ENCODE measurements at regions not wholly inside any gene's neighbourhood (a gene's known extent, or its start where the extent isn't known, plus 50 kb on each side); places are given as distances from the start of the nearest gene placed in this dataset.
"Not testable (repeated sequence)": the region's sequence is repeated elsewhere in the genome, so short reads cannot be mapped to it uniquely, and the experiment has no call there.

DNA sequence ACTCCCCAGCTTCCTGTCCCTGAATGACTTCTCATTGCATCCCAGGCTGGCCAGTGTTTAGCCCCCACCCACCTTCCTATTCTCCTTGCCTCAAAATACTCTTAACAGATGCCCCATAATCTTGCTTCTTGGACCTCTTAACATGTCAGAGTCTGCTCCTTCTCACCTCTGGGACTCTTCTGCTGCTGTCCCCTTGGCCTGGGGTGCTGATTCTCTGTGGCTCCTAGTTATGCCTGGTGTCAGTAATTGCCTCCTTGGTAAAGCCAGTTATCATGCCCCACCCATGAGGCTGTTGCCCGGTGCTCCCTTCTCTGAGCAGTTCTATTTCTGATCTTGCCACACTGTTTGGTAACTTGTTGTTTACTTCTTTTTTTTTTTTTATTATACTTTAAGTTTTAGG, 256.8 kb downstream of the STIM2 start:
- TF ChIP-seq LEF1 (IDR thresholded peaks at IDR 0.05; ENCODE audit: borderline replicate concordance): no peak
- TF ChIP-seq FOXA1 (IDR thresholded peaks at IDR 0.05): no peak
- TF ChIP-seq BHLHE40 (IDR thresholded peaks at IDR 0.05; ENCODE audit: borderline replicate concordance): no peak
- no peak for TF ChIP-seq CTBP1 (IDR thresholded peaks at IDR 0.05; ENCODE audit: borderline replicate concordance)
- no peak for TF ChIP-seq TARDBP (IDR thresholded peaks at IDR 0.05)
- TF ChIP-seq ELF4 (IDR thresholded peaks at IDR 0.05): no peak
- TF ChIP-seq ARNT (IDR thresholded peaks at IDR 0.05): no peak
- TF ChIP-seq FOXK2 (IDR thresholded peaks at IDR 0.05): no peak
- TF ChIP-seq, protein P1, sequence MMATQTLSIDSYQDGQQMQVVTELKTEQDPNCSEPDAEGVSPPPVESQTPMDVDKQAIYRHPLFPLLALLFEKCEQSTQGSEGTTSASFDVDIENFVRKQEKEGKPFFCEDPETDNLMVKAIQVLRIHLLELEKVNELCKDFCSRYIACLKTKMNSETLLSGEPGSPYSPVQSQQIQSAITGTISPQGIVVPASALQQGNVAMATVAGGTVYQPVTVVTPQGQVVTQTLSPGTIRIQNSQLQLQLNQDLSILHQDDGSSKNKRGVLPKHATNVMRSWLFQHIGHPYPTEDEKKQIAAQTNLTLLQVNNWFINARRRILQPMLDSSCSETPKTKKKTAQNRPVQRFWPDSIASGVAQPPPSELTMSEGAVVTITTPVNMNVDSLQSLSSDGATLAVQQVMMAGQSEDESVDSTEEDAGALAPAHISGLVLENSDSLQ (IDR thresholded peaks at IDR 0.05): no peak
- TF ChIP-seq FOXM1 (IDR thresholded peaks at IDR 0.05; ENCODE audit: borderline replicate concordance): no peak
- TF ChIP-seq SP1 (IDR thresholded peaks at IDR 0.05): no peak
- no peak for DNase-seq (ENCODE audit: extremely low spot score)
- POLR2A ChIA-PET: no interaction called here
- CTCF ChIA-PET: no interaction called here

- no peak for DNase-seq (ENCODE audit: extremely low spot score)
- no peak for TF ChIP-seq HDGF (IDR thresholded peaks at IDR 0.05; ENCODE audit: borderline replicate concordance)
- CTCF ChIA-PET: no interaction called here
- POLR2A ChIA-PET: no interaction called here
Observed at GRCh38 chr4:27119239-27119638, 258.6 kb downstream of the STIM2 start.

DNA sequence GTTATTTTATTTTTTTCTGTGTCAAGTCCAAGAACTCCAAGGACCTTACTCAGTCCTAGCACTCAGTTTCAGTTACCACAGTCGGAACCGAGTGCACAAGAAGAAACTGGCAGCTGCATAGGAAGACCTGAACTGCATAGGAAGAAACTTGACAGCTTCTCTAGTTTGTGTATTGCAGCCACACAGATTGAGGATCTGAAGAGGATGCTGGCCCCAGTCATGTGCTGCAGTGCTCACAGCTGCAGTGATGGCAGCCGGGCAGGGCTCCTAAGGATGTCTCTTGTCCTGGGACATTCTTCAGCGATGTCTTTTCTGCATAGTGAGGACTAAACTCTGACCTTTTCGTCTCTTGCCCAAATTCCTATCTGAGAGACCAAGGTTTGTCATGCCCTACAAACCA, 261.2 kb downstream of the STIM2 start:
- POLR2A ChIA-PET: no interaction called here
- no peak for DNase-seq (ENCODE audit: extremely low spot score)
- CTCF ChIA-PET: no interaction called here
- TF ChIP-seq SP1 (IDR thresholded peaks at IDR 0.05) (no peak), FOXK2 (IDR thresholded peaks at IDR 0.05) (no peak), L3MBTL2 (conservative IDR thresholded peaks at IDR 0.05) (no peak), SUZ12 (IDR thresholded peaks at IDR 0.05) (no peak), HDGF (IDR thresholded peaks at IDR 0.05; ENCODE audit: borderline replicate concordance) (no peak), NFRKB (IDR thresholded peaks at IDR 0.05) (no peak)

DNA sequence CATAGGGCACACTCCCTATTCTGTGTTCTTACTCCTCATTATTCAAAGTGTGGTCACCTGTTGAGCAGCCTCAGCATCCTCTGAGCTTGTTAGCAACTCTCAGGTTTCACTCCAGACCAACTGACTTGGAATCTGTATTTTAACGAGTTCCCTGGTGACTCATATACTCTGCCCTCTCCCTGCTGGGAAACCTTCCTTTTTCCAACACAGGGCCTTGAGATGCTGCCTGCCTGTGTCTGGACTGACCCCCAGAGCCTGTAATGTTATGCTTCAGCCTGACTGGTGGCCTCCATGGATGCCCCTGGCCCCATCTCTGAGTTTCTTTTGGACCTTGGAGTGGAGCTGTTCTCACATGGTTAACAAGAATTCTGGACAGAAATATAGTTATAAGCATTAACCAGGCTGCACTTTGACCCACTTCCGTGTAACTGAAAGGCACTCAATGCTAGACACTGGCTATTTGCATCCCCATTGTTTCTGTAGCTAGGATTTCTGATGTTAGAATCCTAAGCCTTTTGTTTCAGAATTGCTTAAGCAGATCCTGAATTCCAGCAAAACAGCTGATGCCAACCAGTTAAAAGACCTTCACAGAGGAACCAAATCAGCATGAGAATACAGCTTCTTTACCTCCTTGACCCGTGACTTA, 262.6 kb downstream of the STIM2 start:
- CTCF ChIA-PET: interaction anchor here (0.6 kb wide), 1 partner anchor 210 kb away, joined by 3 read pairs; no protein-coding TSS in a partner anchor
- TF ChIP-seq SP1 (IDR thresholded peaks at IDR 0.05): no peak
- DNase-seq (ENCODE audit: extremely low spot score): no peak
- POLR2A ChIA-PET: no interaction called here

- TF ChIP-seq SUZ12 (IDR thresholded peaks at IDR 0.05) (no peak), CTBP1 (IDR thresholded peaks at IDR 0.05; ENCODE audit: borderline replicate concordance) (no peak), L3MBTL2 (conservative IDR thresholded peaks at IDR 0.05) (no peak)
- ChIA-PET CTCF (no interaction called here), POLR2A (interaction anchor here (0.7 kb wide), 1 partner anchor 24 kb away, joined by 3 read pairs; no protein-coding TSS in a partner anchor)
- DNase-seq (ENCODE audit: extremely low spot score): no peak
Observed at GRCh38 chr4:27123769-27124124, 263.1 kb downstream of the STIM2 start.

DNA sequence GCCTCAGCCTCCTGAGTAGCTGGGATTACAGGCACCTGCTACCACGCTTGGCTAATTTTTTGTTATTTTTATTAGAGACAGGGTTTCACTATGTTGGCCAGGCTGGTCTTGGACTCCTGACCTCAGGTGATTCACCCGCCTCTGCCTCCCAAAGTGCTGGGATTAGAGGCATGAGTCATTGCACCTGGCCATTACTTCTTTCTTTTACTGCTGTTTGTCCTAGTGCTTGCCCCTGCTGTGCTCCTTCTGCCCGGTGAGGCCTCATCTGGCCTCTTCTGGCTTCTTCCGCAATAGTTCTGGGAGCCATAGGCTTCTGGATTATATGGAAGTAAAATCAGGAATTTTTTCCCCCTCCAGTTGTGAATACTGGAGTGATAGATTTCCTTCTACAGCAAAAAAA, 266.3 kb downstream of the STIM2 start:
- POLR2A ChIA-PET; DNase-seq (ENCODE audit: extremely low spot score): not testable (repeated sequence)
- CTCF ChIA-PET: interaction anchor here (0.6 to 0.8 kb wide), 2 partner anchors 91 to 191 kb away, joined by 3 to 8 read pairs; no protein-coding TSS in a partner anchor

DNA sequence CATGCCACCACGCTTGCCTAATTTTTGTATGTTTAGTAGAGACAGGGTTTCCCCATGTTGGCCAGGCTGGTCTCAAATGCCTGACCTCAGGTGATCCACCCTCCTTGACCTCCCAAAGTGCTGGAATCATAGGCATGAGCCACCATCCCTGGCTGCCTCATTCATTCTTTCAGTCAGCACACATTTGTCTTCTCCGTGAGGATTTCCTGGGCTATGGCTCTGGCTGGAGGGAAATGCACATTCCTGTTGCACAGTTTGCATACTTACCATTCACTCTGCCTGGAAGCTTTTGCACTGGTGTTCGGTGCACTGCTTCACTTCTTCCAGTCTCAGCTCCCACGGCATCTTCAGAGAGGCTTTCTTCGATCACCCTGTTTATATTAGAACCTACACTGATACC, 267.8 kb downstream of the STIM2 start:
- POLR2A ChIA-PET: no interaction called here

GRCh38 chr4:27129871-27130366, 269.3 kb downstream of the STIM2 start:
- POLR2A ChIA-PET: no interaction called here
- CTCF ChIA-PET: no interaction called here
- no peak for DNase-seq (ENCODE audit: extremely low spot score)
- TF ChIP-seq CTBP1 (IDR thresholded peaks at IDR 0.05; ENCODE audit: borderline replicate concordance) (no peak), ARNT (IDR thresholded peaks at IDR 0.05) (no peak), LEF1 (IDR thresholded peaks at IDR 0.05; ENCODE audit: borderline replicate concordance) (no peak), FOXK2 (IDR thresholded peaks at IDR 0.05) (no peak), L3MBTL2 (conservative IDR thresholded peaks at IDR 0.05) (no peak), ELF4 (IDR thresholded peaks at IDR 0.05) (no peak), HDGF (IDR thresholded peaks at IDR 0.05; ENCODE audit: borderline replicate concordance) (no peak), SP1 (IDR thresholded peaks at IDR 0.05) (no peak), FOXA1 (IDR thresholded peaks at IDR 0.05) (no peak), BHLHE40 (IDR thresholded peaks at IDR 0.05; ENCODE audit: borderline replicate concordance) (no peak), TARDBP (IDR thresholded peaks at IDR 0.05) (no peak), FOXM1 (IDR thresholded peaks at IDR 0.05; ENCODE audit: borderline replicate concordance) (no peak), SUZ12 (IDR thresholded peaks at IDR 0.05) (no peak), ZNF384 (IDR thresholded peaks at IDR 0.05) (no peak), NFRKB (IDR thresholded peaks at IDR 0.05) (no peak)
- TF ChIP-seq, protein P1 (IDR thresholded peaks at IDR 0.05): no peak

More for the DNA sequence above, 267.8 kb downstream of the STIM2 start:
- no peak for DNase-seq (ENCODE audit: extremely low spot score)
- no peak for TF ChIP-seq L3MBTL2 (conservative IDR thresholded peaks at IDR 0.05)
- no peak for TF ChIP-seq FOXK2 (IDR thresholded peaks at IDR 0.05)
- no peak for TF ChIP-seq FOXM1 (IDR thresholded peaks at IDR 0.05; ENCODE audit: borderline replicate concordance)
- no peak for TF ChIP-seq SUZ12 (IDR thresholded peaks at IDR 0.05)
- no peak for TF ChIP-seq BHLHE40 (IDR thresholded peaks at IDR 0.05; ENCODE audit: borderline replicate concordance)
- no peak for TF ChIP-seq ZNF384 (IDR thresholded peaks at IDR 0.05)
- TF ChIP-seq LEF1 (IDR thresholded peaks at IDR 0.05; ENCODE audit: borderline replicate concordance): no peak
- TF ChIP-seq ELF4 (IDR thresholded peaks at IDR 0.05): no peak
- no peak for TF ChIP-seq ARNT (IDR thresholded peaks at IDR 0.05)
- no peak for TF ChIP-seq CTBP1 (IDR thresholded peaks at IDR 0.05; ENCODE audit: borderline replicate concordance)
- TF ChIP-seq TARDBP (IDR thresholded peaks at IDR 0.05): no peak
- TF ChIP-seq NFRKB (IDR thresholded peaks at IDR 0.05): no peak
- TF ChIP-seq FOXA1 (IDR thresholded peaks at IDR 0.05): no peak
- no peak for TF ChIP-seq HDGF (IDR thresholded peaks at IDR 0.05; ENCODE audit: borderline replicate concordance)
- TF ChIP-seq, protein P1 (IDR thresholded peaks at IDR 0.05): no peak
- no peak for TF ChIP-seq SP1 (IDR thresholded peaks at IDR 0.05)
- CTCF ChIA-PET: no interaction called here

Data from HEK293T (cell line).